ENCODE measurements at regions not wholly inside any gene's neighbourhood (a gene's known extent, or its start where the extent isn't known, plus 50 kb on each side); places are given as distances from the start of the nearest gene placed in this dataset.
"Not testable (repeated sequence)": the region's sequence is repeated elsewhere in the genome, so short reads cannot be mapped to it uniquely, and the experiment has no call there.

GRCh38 chr5:110304176-110304575 lies 422.3 kb downstream of the TMEM232 start:
- DNase-seq (ENCODE audit: low spot score) = no peak

GRCh38 chr5:110306650-110307049 lies 419.8 kb downstream of the TMEM232 start:
- no peak for DNase-seq (ENCODE audit: low spot score)

- no peak for DNase-seq (ENCODE audit: low spot score)
These were observed 417.2 kb downstream of the TMEM232 start for GRCh38 chr5:110309222-110309621.

- DNase-seq (ENCODE audit: low spot score) = not testable (repeated sequence)
These were observed 409.9 kb downstream of the TMEM232 start for GRCh38 chr5:110316566-110316965.

GRCh38 chr5:110321117-110321516 lies 405.4 kb downstream of the TMEM232 start:
- DNase-seq (ENCODE audit: low spot score) = no peak

- no peak for DNase-seq (ENCODE audit: low spot score)
These were observed 403.1 kb downstream of the TMEM232 start for GRCh38 chr5:110323357-110323756.

- DNase-seq (ENCODE audit: low spot score) = no peak
These were observed 402.6 kb downstream of the TMEM232 start for GRCh38 chr5:110323832-110324231.

- DNase-seq (ENCODE audit: low spot score) = no peak
These were observed 401.6 kb downstream of the TMEM232 start for GRCh38 chr5:110324876-110325275.

- DNase-seq (ENCODE audit: low spot score) = no peak
These were observed 396.4 kb downstream of the TMEM232 start for GRCh38 chr5:110329955-110330525.

GRCh38 chr5:110333384-110333783 lies 393.1 kb downstream of the TMEM232 start:
- DNase-seq (ENCODE audit: low spot score) = no peak

GRCh38 chr5:110335361-110336066 lies 391.0 kb downstream of the TMEM232 start:
- DNase-seq (ENCODE audit: low spot score) = no peak

- no peak for DNase-seq (ENCODE audit: low spot score)
These were observed 388.0 kb downstream of the TMEM232 start for GRCh38 chr5:110338341-110339083.

- no peak for DNase-seq (ENCODE audit: low spot score)
These were observed 387.1 kb downstream of the TMEM232 start for GRCh38 chr5:110339399-110339798.

- no peak for DNase-seq (ENCODE audit: low spot score)
These were observed 384.6 kb downstream of the TMEM232 start for GRCh38 chr5:110341836-110342235.

GRCh38 chr5:110342683-110343082 lies 383.8 kb downstream of the TMEM232 start:
- DNase-seq (ENCODE audit: low spot score) = no peak

- DNase-seq (ENCODE audit: low spot score) = no peak
These were observed 382.9 kb downstream of the TMEM232 start for GRCh38 chr5:110343616-110344015.

GRCh38 chr5:110345623-110346022 lies 380.8 kb downstream of the TMEM232 start:
- no peak for DNase-seq (ENCODE audit: low spot score)

GRCh38 chr5:110346893-110347358 lies 379.5 kb downstream of the TMEM232 start:
- no peak for DNase-seq (ENCODE audit: low spot score)

GRCh38 chr5:110347781-110348180 lies 378.7 kb downstream of the TMEM232 start:
- DNase-seq (ENCODE audit: low spot score) = no peak

- no peak for DNase-seq (ENCODE audit: low spot score)
These were observed 375.0 kb downstream of the TMEM232 start for GRCh38 chr5:110351430-110351829.

- DNase-seq (ENCODE audit: low spot score) = no peak
These were observed 372.2 kb downstream of the TMEM232 start for GRCh38 chr5:110354311-110354710.

GRCh38 chr5:110354915-110355644 lies 371.4 kb downstream of the TMEM232 start:
- no peak for DNase-seq (ENCODE audit: low spot score)
